Activated naive CD4-positive, alpha-beta T cell treated with anti-CD3 and anti-CD28 coated beads for 36 hours (primary cell): ENCODE measurements at regions not wholly inside any gene's neighbourhood (a gene's known extent, or its start where the extent isn't known, plus 50 kb on each side); places are given as distances from the start of the nearest gene placed in this dataset.

Experiments used
- CTCF ChIA-PET: fragments of 350-600 bp; sonication (Branson Sonifier 250); formaldehyde crosslinking; loops from one replicate; lab custom pipeline; 2021; ENCODE audit warnings: antibody characterized with exemption; lab: Charles Lee
- DNase-seq: peaks from one replicate; pipeline ENCODE4 v3.0.0-alpha.2; 2020
- H3K27ac Mint-ChIP-seq: one replicate; pipeline ENCODE4 v1.8.0; 2021; ENCODE audit warnings: mild to moderate bottlenecking, mixed read lengths
- H3K27me3 Mint-ChIP-seq: one replicate; pipeline ENCODE4 v1.8.0; 2021; ENCODE audit warnings: low read depth, mixed read lengths
- H3K36me3 Mint-ChIP-seq: one replicate; pipeline ENCODE4 v1.8.0; 2021; ENCODE audit warnings: low read depth, mixed read lengths
- H3K4me1 Mint-ChIP-seq: one replicate; pipeline ENCODE4 v1.8.0; 2021; ENCODE audit warnings: low read depth, mixed read lengths
- H3K4me3 Mint-ChIP-seq: one replicate; pipeline ENCODE4 v1.8.0; 2021; ENCODE audit warnings: mild to moderate bottlenecking, moderate library complexity, mixed read lengths
- H3K9me3 Mint-ChIP-seq: one replicate; pipeline ENCODE4 v1.8.0; 2021; ENCODE audit warnings: mixed read lengths
- intact Hi-C: fragments of 100-400 bp; cut with micrococcal nuclease; formaldehyde crosslinking; loops from one replicate; pipeline ENCODE4 v1.15.1; 2023

GRCh38 chr2:145207884-145208283, 688.0 kb upstream of the ZEB2 start:
- CTCF ChIA-PET: no interaction called here
- Mint-ChIP-seq H3K27ac (no peak overlapping the region), H3K36me3 (no peaks in the 10 kb centered on the region), H3K27me3 (no peaks in the 10 kb centered on the region), H3K4me3 (no peak overlapping the region), H3K4me1 (no peaks in the 10 kb centered on the region), H3K9me3 (peaks cover 13% of the 10 kb centered on the region)
- DNase-seq: no peak
- intact Hi-C loops: no loop called here

GRCh38 chr2:145206496-145207281, 686.8 kb upstream of the ZEB2 start:
- H3K9me3 Mint-ChIP-seq: peaks cover 12% of the 10 kb centered on the region
- DNase-seq: no peak
- no peaks in the 10 kb centered on the region for H3K27me3 Mint-ChIP-seq
- H3K27ac Mint-ChIP-seq: no peak overlapping the region
- no peaks in the 10 kb centered on the region for H3K36me3 Mint-ChIP-seq
- no peaks in the 10 kb centered on the region for H3K4me1 Mint-ChIP-seq
- no peak overlapping the region for H3K4me3 Mint-ChIP-seq
- intact Hi-C loops: no loop called here
- CTCF ChIA-PET: no interaction called here

GRCh38 chr2:145203891-145204290, 684.0 kb upstream of the ZEB2 start:
- Mint-ChIP-seq H3K36me3 (no peaks in the 10 kb centered on the region), H3K27ac (no peak overlapping the region), H3K9me3 (peaks cover 2% of the 10 kb centered on the region), H3K4me1 (no peaks in the 10 kb centered on the region), H3K27me3 (no peaks in the 10 kb centered on the region), H3K4me3 (no peak overlapping the region)
- intact Hi-C loops: no loop called here
- CTCF ChIA-PET: no interaction called here
- DNase-seq: no peak

- Mint-ChIP-seq H3K9me3 (no peaks in the 10 kb centered on the region), H3K4me3 (no peak overlapping the region), H3K27ac (no peak overlapping the region), H3K36me3 (no peaks in the 10 kb centered on the region), H3K27me3 (no peaks in the 10 kb centered on the region), H3K4me1 (no peaks in the 10 kb centered on the region)
- intact Hi-C loops: no loop called here
- DNase-seq: no peak
- CTCF ChIA-PET: no interaction called here
Observed at GRCh38 chr2:145199827-145200706, 680.1 kb upstream of the ZEB2 start.

- intact Hi-C loops: no loop called here
- H3K4me3 Mint-ChIP-seq: no peak overlapping the region
- no peaks in the 10 kb centered on the region for H3K36me3 Mint-ChIP-seq
- no peaks in the 10 kb centered on the region for H3K9me3 Mint-ChIP-seq
- no peaks in the 10 kb centered on the region for H3K4me1 Mint-ChIP-seq
- DNase-seq: no peak
- H3K27me3 Mint-ChIP-seq: no peaks in the 10 kb centered on the region
- H3K27ac Mint-ChIP-seq: no peak overlapping the region
- CTCF ChIA-PET: no interaction called here
Observed at GRCh38 chr2:145199042-145199441, 679.1 kb upstream of the ZEB2 start.

GRCh38 chr2:145198555-145198954, 678.6 kb upstream of the ZEB2 start:
- H3K27me3 Mint-ChIP-seq: no peaks in the 10 kb centered on the region
- CTCF ChIA-PET: no interaction called here
- no peaks in the 10 kb centered on the region for H3K36me3 Mint-ChIP-seq
- no peak for DNase-seq
- intact Hi-C loops: no loop called here
- H3K9me3 Mint-ChIP-seq: no peaks in the 10 kb centered on the region
- H3K4me1 Mint-ChIP-seq: no peaks in the 10 kb centered on the region
- H3K4me3 Mint-ChIP-seq: no peak overlapping the region
- no peak overlapping the region for H3K27ac Mint-ChIP-seq

GRCh38 chr2:145197944-145198343, 678.0 kb upstream of the ZEB2 start:
- CTCF ChIA-PET: no interaction called here
- intact Hi-C loops: no loop called here
- Mint-ChIP-seq H3K27ac (no peak overlapping the region), H3K36me3 (no peaks in the 10 kb centered on the region), H3K4me3 (no peak overlapping the region), H3K27me3 (no peaks in the 10 kb centered on the region), H3K9me3 (no peaks in the 10 kb centered on the region), H3K4me1 (no peaks in the 10 kb centered on the region)
- DNase-seq: no peak

- Mint-ChIP-seq H3K4me1 (no peaks in the 10 kb centered on the region), H3K4me3 (no peak overlapping the region), H3K36me3 (no peaks in the 10 kb centered on the region), H3K27me3 (peaks cover under 1% of the 10 kb centered on the region), H3K9me3 (peaks cover under 1% of the 10 kb centered on the region), H3K27ac (no peak overlapping the region)
- intact Hi-C loops: no loop called here
- no peak for DNase-seq
- CTCF ChIA-PET: no interaction called here
Observed at GRCh38 chr2:145194673-145195072, 674.8 kb upstream of the ZEB2 start.

GRCh38 chr2:145190031-145190703, 670.2 kb upstream of the ZEB2 start:
- Mint-ChIP-seq H3K4me1 (no peaks in the 10 kb centered on the region), H3K4me3 (no peak overlapping the region), H3K36me3 (no peaks in the 10 kb centered on the region), H3K9me3 (peaks cover 2% of the 10 kb centered on the region), H3K27me3 (peaks cover 2% of the 10 kb centered on the region), H3K27ac (no peak overlapping the region)
- intact Hi-C loops: no loop called here
- no peak for DNase-seq
- CTCF ChIA-PET: interaction anchor here (0.6 to 0.7 kb wide), 2 partner anchors 59 to 1627 kb away, joined by 3 to 5 read pairs; no protein-coding TSS in a partner anchor

GRCh38 chr2:145186303-145186702, 666.4 kb upstream of the ZEB2 start:
- CTCF ChIA-PET: no interaction called here
- Mint-ChIP-seq H3K36me3 (no peaks in the 10 kb centered on the region), H3K4me1 (no peaks in the 10 kb centered on the region), H3K27ac (no peak overlapping the region), H3K9me3 (peaks cover 2% of the 10 kb centered on the region), H3K4me3 (no peak overlapping the region), H3K27me3 (peaks cover 2% of the 10 kb centered on the region)
- DNase-seq: no peak
- intact Hi-C loops: no loop called here

- no peak for DNase-seq
- Mint-ChIP-seq H3K27ac (no peak overlapping the region), H3K4me1 (no peaks in the 10 kb centered on the region), H3K4me3 (no peak overlapping the region), H3K27me3 (peaks cover 2% of the 10 kb centered on the region), H3K36me3 (no peaks in the 10 kb centered on the region), H3K9me3 (peaks cover 2% of the 10 kb centered on the region)
- CTCF ChIA-PET: no interaction called here
- intact Hi-C loops: no loop called here
Observed at GRCh38 chr2:145185696-145186095, 665.8 kb upstream of the ZEB2 start.

GRCh38 chr2:145184741-145185651, 665.1 kb upstream of the ZEB2 start:
- H3K4me3 Mint-ChIP-seq: no peak overlapping the region
- no peak overlapping the region for H3K27ac Mint-ChIP-seq
- H3K36me3 Mint-ChIP-seq: no peaks in the 10 kb centered on the region
- no peak for DNase-seq
- peaks cover 2% of the 10 kb centered on the region for H3K27me3 Mint-ChIP-seq
- intact Hi-C loops: no loop called here
- no peaks in the 10 kb centered on the region for H3K4me1 Mint-ChIP-seq
- CTCF ChIA-PET: no interaction called here
- peaks cover 2% of the 10 kb centered on the region for H3K9me3 Mint-ChIP-seq
